ENCODE measurements at regions not wholly inside any gene's neighbourhood (a gene's known extent, or its start where the extent isn't known, plus 50 kb on each side); places are given as distances from the start of the nearest gene placed in this dataset.

DNA sequence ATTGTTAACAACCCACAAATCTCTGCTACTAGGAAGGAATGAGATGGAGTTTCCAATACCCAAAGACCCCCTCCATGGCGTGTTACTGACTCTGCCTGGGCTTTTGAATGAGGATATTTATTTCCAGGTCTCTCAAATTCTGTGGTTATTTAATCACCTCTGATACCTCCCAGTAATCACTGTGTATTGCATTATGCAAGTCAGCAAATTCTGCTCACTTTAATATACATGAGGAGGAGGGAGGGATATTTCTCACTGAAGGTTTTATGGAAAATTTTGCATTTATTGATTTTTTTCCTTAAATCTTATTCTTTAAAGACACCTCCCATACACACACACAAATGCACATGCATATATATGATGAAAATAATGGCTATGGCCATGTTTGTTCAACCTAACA is 962.9 kb downstream of the VRK1 start:
- DNase-seq, result no peak
- intact Hi-C loops (cut with micrococcal nuclease), result no loop called here
- ATAC-seq, result no peak

DNA sequence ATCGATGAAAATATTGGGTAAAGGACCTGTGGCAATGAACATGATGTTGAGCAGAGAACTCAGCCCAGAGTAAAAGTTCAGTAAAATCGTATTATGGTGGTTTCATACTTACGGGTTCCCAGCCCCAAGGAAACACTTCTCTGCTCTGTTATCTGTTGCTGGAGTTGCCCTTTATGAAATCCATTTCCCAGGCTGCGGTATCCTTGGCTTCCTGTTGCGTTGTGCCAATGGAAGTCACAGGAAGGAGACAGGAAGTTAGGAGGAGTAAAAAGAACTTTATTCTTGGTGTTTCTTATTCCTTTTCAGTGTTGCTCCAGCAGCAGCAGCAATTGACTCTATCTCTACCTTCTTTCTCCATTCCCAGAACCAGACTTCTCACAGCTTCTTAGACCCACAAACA is 965.2 kb downstream of the VRK1 start:
- DNase-seq (no peak), ATAC-seq (no peak)
- intact Hi-C loops (cut with micrococcal nuclease), result no loop called here

- intact Hi-C loops (cut with micrococcal nuclease), result no loop called here
- DNase-seq (no peak), ATAC-seq (no peak)
Observed at GRCh38 chr14:97771340-97772045, 974.3 kb downstream of the VRK1 start.

- intact Hi-C loops (cut with micrococcal nuclease), result no loop called here
- ATAC-seq (no peak), DNase-seq (no peak)
Observed at GRCh38 chr14:97773598-97773997, 976.4 kb downstream of the VRK1 start.

GRCh38 chr14:97776890-97777558 is 979.8 kb downstream of the VRK1 start:
- ATAC-seq, result no peak
- intact Hi-C loops (cut with micrococcal nuclease), result no loop called here
- no peak for DNase-seq

DNA sequence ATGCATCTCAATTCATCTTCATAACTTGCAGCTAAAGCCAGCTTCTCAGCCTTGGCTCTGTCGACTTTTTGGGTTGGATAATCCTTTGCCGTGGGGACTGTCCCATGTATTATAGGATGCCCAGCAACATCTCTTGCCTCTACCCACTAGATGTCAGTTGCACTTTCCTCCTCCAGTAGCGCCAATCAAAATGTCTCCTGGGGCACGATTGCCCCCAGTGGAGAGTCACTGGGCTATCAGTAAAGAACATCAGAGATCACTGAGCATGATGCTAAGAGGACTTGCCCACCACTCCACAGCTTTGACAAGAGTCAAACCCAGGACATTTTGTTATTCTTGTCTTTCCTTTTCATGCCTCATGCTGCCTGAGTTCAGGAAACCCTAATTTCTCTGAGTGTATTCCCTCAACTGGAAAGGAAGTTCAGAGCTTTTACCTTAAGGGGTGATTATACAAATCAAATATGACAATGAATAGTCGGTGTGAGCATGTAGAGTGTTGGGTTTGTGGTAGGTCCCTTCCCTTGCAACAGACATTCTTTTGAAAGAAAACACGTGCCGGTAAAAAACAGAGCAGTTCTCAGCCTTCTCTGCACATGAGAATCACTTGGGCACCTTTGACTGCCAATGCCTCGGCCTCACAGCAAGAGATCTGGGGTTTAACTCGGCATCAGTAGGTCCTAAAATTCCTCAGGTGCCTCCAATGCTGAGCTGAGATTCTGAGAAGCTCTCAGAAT is 980.6 kb downstream of the VRK1 start:
- no peak for ATAC-seq
- DNase-seq, result no peak
- intact Hi-C loops (cut with micrococcal nuclease), result no loop called here

- intact Hi-C loops (cut with micrococcal nuclease), result no loop called here
- no peak for ATAC-seq
- no peak for DNase-seq
Observed at GRCh38 chr14:97779140-97779539, 982.0 kb downstream of the VRK1 start.

- ATAC-seq (no peak), DNase-seq (no peak)
- intact Hi-C loops (cut with micrococcal nuclease), result no loop called here
Observed at GRCh38 chr14:97780804-97781203, 983.6 kb downstream of the VRK1 start.

- DNase-seq, result no peak
- ATAC-seq, result no peak
- intact Hi-C loops (cut with micrococcal nuclease), result no loop called here
Observed at GRCh38 chr14:97781961-97782360, 984.8 kb downstream of the VRK1 start.

GRCh38 chr14:97782871-97783414 is 985.8 kb downstream of the VRK1 start:
- intact Hi-C loops (cut with micrococcal nuclease), result no loop called here
- ATAC-seq, result no peak
- DNase-seq, result no peak

- no peak for ATAC-seq
- DNase-seq, result no peak
- intact Hi-C loops (cut with micrococcal nuclease), result no loop called here
Observed at GRCh38 chr14:97785495-97785894, 988.3 kb downstream of the VRK1 start.

DNA sequence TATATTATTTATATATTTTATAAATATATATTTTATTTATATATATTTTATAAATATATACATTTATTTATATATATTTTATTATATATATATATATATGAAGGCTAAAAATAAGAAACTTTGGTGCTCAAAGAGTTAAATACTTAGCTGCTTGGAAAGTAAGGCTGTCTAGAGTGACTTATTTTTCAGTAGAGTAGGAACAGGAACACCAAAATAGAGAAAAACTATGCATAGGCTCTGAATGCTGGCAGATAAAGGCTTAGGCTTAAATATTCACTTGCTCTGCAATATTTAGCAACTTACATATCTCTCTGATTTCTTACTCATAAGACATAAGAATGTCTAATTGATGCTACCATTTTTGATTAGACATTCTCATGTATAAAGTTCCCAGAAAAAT is 991.2 kb downstream of the VRK1 start:
- intact Hi-C loops (cut with micrococcal nuclease), result no loop called here

GRCh38 chr14:97788846-97789526 is 991.8 kb downstream of the VRK1 start:
- intact Hi-C loops (cut with micrococcal nuclease), result no loop called here
- ATAC-seq, result no peak
- no peak for DNase-seq

More for the DNA sequence above, 991.2 kb downstream of the VRK1 start:
- DNase-seq, result no peak
- no peak for ATAC-seq

- intact Hi-C loops (cut with micrococcal nuclease), result no loop called here
- DNase-seq, result no peak
- ATAC-seq, result no peak
Observed at GRCh38 chr14:97791072-97791471, 993.9 kb downstream of the VRK1 start.

GRCh38 chr14:97791906-97792305 is 994.7 kb downstream of the VRK1 start:
- ATAC-seq (no peak), DNase-seq (no peak)
- intact Hi-C loops (cut with micrococcal nuclease), result no loop called here

DNA sequence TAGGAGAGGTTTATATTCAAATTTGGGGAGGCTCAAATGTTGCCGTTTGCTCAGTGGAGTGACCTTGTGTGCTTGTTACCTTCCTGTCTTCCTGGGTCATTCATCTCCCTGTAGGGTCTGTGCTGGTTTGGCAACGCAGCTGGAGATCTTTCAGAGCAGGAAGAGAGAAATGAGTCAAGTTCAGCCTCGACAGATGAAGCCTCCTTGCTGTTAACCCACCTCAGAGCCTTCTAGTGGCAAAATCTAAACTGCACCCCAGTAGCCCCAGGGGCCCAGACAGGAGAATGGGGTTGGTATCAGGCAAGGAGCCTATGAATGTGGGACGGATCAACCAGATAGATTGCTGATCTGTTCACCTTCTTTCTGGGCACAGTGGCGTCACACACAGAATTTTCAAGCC is 999.3 kb downstream of the VRK1 start:
- DNase-seq (no peak), ATAC-seq (no peak)
- intact Hi-C loops (cut with micrococcal nuclease), result no loop called here

DNA sequence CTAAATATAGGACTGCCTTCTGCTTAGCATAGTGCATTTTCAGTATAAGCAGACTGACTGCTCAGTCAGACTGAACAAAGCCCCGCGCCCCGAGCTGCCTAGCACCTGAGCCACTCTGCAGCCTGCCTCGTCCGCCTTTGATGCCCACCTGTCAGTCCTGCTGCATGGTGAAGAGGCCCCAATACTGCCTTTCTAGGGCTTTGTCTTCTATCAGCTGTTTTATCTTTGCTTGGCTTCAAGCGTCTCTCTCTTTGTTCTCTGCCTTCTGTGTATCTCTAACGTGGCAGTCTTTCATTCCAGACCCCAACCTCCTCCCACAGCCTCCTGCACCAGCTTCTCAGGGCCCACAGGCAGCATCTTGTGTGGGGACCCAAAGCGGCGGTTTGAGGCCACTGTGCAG is 1001.0 kb downstream of the VRK1 start:
- intact Hi-C loops (cut with micrococcal nuclease), result no loop called here
- ATAC-seq (no peak), DNase-seq (no peak)

GRCh38 chr14:97802430-97803373 is 1005.5 kb downstream of the VRK1 start:
- no peak for ATAC-seq
- intact Hi-C loops (cut with micrococcal nuclease), result no loop called here
- no peak for DNase-seq

DNA sequence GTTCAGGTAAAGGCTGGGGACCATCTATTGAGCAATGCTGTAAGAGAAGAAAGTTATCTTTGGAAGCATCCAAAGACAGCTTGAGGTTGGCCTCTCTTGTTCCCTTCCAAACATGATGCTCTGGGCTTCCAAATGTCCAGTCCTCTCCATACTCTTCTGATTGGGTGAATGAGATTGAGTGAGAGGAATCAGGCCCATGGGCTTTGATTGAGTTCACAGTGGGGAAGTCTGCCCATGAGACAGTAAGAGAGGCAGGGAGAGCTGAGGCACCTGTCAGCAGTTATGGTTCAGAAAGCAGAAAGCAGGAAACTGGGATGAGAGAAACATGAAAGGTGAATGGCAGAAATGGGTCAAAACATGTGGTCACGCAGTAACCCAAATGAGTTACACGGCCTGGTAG is 1006.9 kb downstream of the VRK1 start:
- ATAC-seq (no peak), DNase-seq (no peak)
- intact Hi-C loops (cut with micrococcal nuclease), result no loop called here

Measured in left ventricle myocardium superior (tissue), 1 donor.